GM18519 (cell line): ENCODE measurements at regions not wholly inside any gene's neighbourhood (a gene's known extent, or its start where the extent isn't known, plus 50 kb on each side); places are given as distances from the start of the nearest gene placed in this dataset.

Source experiments
- ATAC-seq: cut with Tn5 transposase; IDR thresholded peaks from one replicate; pipeline ENCODE4 v1.9.1; 2021; ENCODE audit warnings: mild to moderate bottlenecking, moderate library complexity; ENCODE audit not compliant: unreplicated experiment, low FRiP score

GRCh38 chr7:41384418-41384817, 318.5 kb downstream of the INHBA start:
- ATAC-seq = no peak

GRCh38 chr7:41383596-41383995, 319.3 kb downstream of the INHBA start:
- ATAC-seq = no peak

GRCh38 chr7:41378156-41378555, 324.7 kb downstream of the INHBA start:
- no peak for ATAC-seq

GRCh38 chr7:41375582-41375981, 327.3 kb downstream of the INHBA start:
- no peak for ATAC-seq

GRCh38 chr7:41374150-41374848, 328.6 kb downstream of the INHBA start:
- ATAC-seq = no peak

- no peak for ATAC-seq
Measured at GRCh38 chr7:41367967-41368882, 334.7 kb downstream of the INHBA start.

GRCh38 chr7:41351091-41351490, 351.8 kb downstream of the INHBA start:
- ATAC-seq = no peak

- ATAC-seq = no peak
Measured at GRCh38 chr7:41346878-41347277, 356.0 kb downstream of the INHBA start.

- ATAC-seq = no peak
Measured at GRCh38 chr7:41339913-41340676, 362.8 kb downstream of the INHBA start.

- no peak for ATAC-seq
Measured at GRCh38 chr7:41336981-41337380, 365.9 kb downstream of the INHBA start.

GRCh38 chr7:41336455-41336952, 366.4 kb downstream of the INHBA start:
- ATAC-seq = no peak

GRCh38 chr7:41334071-41334862, 368.6 kb downstream of the INHBA start:
- no peak for ATAC-seq

GRCh38 chr7:41333511-41333910, 369.4 kb downstream of the INHBA start:
- no peak for ATAC-seq

GRCh38 chr7:41331194-41331593, 371.7 kb downstream of the INHBA start:
- no peak for ATAC-seq

- ATAC-seq = no peak
Measured at GRCh38 chr7:41328544-41328943, 374.3 kb downstream of the INHBA start.

- ATAC-seq = no peak
Measured at GRCh38 chr7:41328131-41328530, 374.8 kb downstream of the INHBA start.

GRCh38 chr7:41326616-41327015, 376.3 kb downstream of the INHBA start:
- ATAC-seq = no peak

- ATAC-seq = no peak
Measured at GRCh38 chr7:41323806-41324205, 379.1 kb downstream of the INHBA start.

GRCh38 chr7:41319581-41319980, 383.3 kb downstream of the INHBA start:
- no peak for ATAC-seq

GRCh38 chr7:41316410-41316809, 386.5 kb downstream of the INHBA start:
- ATAC-seq = no peak
